ENCODE measurements at regions not wholly inside any gene's neighbourhood (a gene's known extent, or its start where the extent isn't known, plus 50 kb on each side); places are given as distances from the start of the nearest gene placed in this dataset.

- no peak overlapping the region for H3K4me3 ChIP-seq (ENCODE audit: low read depth, low read length)
- DNase-seq (ENCODE audit: low read depth), result no peak
- no peak for TF ChIP-seq CTCF (IDR thresholded peaks at IDR 0.05; ENCODE audit: insufficient read depth, low read depth, low read length, missing control alignments)
Measured at GRCh38 chr11:121696931-121697670, 244.3 kb upstream of the SORL1-AS1 start.

GRCh38 chr11:121696177-121696871, 243.6 kb upstream of the SORL1-AS1 start:
- no peak for DNase-seq (ENCODE audit: low read depth)
- TF ChIP-seq CTCF (IDR thresholded peaks at IDR 0.05; ENCODE audit: insufficient read depth, low read depth, low read length, missing control alignments), result no peak
- H3K4me3 ChIP-seq (ENCODE audit: low read depth, low read length), result no peak overlapping the region

GRCh38 chr11:121692236-121692635, 239.5 kb upstream of the SORL1-AS1 start:
- no peak for DNase-seq (ENCODE audit: low read depth)
- TF ChIP-seq CTCF (IDR thresholded peaks at IDR 0.05; ENCODE audit: insufficient read depth, low read depth, low read length, missing control alignments), result no peak
- no peak overlapping the region for H3K4me3 ChIP-seq (ENCODE audit: low read depth, low read length)

GRCh38 chr11:121688860-121689614, 236.3 kb upstream of the SORL1-AS1 start:
- no peak for TF ChIP-seq CTCF (IDR thresholded peaks at IDR 0.05; ENCODE audit: insufficient read depth, low read depth, low read length, missing control alignments)
- DNase-seq (ENCODE audit: low read depth), result no peak
- H3K4me3 ChIP-seq (ENCODE audit: low read depth, low read length), result no peak overlapping the region

- TF ChIP-seq CTCF (IDR thresholded peaks at IDR 0.05; ENCODE audit: insufficient read depth, low read depth, low read length, missing control alignments), result no peak
- no peak for DNase-seq (ENCODE audit: low read depth)
- H3K4me3 ChIP-seq (ENCODE audit: low read depth, low read length), result no peak overlapping the region
Measured at GRCh38 chr11:121688055-121688491, 235.3 kb upstream of the SORL1-AS1 start.

GRCh38 chr11:121683791-121684190, 231.0 kb upstream of the SORL1-AS1 start:
- H3K4me3 ChIP-seq (ENCODE audit: low read depth, low read length), result no peak overlapping the region
- no peak for TF ChIP-seq CTCF (IDR thresholded peaks at IDR 0.05; ENCODE audit: insufficient read depth, low read depth, low read length, missing control alignments)
- DNase-seq (ENCODE audit: low read depth), result no peak

Measured in GM12865 (cell line).